ENCODE measurements at regions not wholly inside any gene's neighbourhood (a gene's known extent, or its start where the extent isn't known, plus 50 kb on each side); places are given as distances from the start of the nearest gene placed in this dataset.

- H3K27ac Mint-ChIP-seq = no peak overlapping the region
- H3K27me3 Mint-ChIP-seq = no peaks in the 10 kb centered on the region
- no peaks in the 10 kb centered on the region for H3K36me3 Mint-ChIP-seq
- TF ChIP-seq, protein P1, sequence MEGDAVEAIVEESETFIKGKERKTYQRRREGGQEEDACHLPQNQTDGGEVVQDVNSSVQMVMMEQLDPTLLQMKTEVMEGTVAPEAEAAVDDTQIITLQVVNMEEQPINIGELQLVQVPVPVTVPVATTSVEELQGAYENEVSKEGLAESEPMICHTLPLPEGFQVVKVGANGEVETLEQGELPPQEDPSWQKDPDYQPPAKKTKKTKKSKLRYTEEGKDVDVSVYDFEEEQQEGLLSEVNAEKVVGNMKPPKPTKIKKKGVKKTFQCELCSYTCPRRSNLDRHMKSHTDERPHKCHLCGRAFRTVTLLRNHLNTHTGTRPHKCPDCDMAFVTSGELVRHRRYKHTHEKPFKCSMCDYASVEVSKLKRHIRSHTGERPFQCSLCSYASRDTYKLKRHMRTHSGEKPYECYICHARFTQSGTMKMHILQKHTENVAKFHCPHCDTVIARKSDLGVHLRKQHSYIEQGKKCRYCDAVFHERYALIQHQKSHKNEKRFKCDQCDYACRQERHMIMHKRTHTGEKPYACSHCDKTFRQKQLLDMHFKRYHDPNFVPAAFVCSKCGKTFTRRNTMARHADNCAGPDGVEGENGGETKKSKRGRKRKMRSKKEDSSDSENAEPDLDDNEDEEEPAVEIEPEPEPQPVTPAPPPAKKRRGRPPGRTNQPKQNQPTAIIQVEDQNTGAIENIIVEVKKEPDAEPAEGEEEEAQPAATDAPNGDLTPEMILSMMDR (conservative IDR thresholded peaks at IDR 0.05) = no peak
- H3K9me3 Mint-ChIP-seq = no peaks in the 10 kb centered on the region
- no peak overlapping the region for H3K4me3 Mint-ChIP-seq
- H3K4me1 Mint-ChIP-seq (ENCODE audit: unreplicated experiment) = no peaks in the 10 kb centered on the region
- DNase-seq (ENCODE audit: extremely low spot score, unreplicated experiment) = no peak
These were observed 79.7 kb upstream of the RAP1B start for GRCh38 chr12:68530965-68531364.

DNA sequence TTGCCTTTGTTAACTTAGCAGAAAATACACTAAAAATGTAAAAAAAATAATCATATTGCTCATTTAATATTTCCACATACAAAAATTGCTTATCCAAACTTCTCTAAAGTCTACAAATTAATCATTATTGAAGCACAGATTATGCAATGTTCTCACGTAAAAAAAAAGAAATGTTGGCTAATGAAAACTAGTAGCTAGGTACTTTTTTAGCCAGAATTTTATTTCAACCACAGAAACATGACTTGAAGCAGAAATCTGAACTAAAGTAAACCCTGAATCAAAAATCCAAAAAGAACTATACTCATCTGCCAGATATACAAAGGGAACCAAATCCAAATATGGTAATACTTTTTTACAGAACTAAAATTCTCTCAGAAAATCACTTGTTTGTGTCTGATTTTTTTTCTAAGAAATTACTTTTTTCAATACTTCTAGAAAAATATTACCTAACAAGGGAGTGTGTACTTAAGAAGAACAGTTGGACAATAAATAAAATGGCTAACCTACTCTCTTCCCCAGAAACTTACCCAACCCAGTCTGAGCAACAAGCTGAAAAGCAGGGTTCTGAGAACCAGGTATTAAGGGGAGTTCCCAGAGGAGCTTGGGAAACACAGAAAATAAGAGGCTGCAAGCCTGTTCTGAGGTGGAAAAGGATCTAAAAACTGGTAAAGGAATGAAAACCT is 78.4 kb upstream of the RAP1B start:
- no peak for DNase-seq (ENCODE audit: extremely low spot score, unreplicated experiment)
- no peaks in the 10 kb centered on the region for H3K36me3 Mint-ChIP-seq
- no peak overlapping the region for H3K4me3 Mint-ChIP-seq
- no peaks in the 10 kb centered on the region for H3K27me3 Mint-ChIP-seq
- TF ChIP-seq, protein P1 (conservative IDR thresholded peaks at IDR 0.05) = no peak
- no peaks in the 10 kb centered on the region for H3K4me1 Mint-ChIP-seq (ENCODE audit: unreplicated experiment)
- no peaks in the 10 kb centered on the region for H3K9me3 Mint-ChIP-seq
- H3K27ac Mint-ChIP-seq = no peak overlapping the region

DNA sequence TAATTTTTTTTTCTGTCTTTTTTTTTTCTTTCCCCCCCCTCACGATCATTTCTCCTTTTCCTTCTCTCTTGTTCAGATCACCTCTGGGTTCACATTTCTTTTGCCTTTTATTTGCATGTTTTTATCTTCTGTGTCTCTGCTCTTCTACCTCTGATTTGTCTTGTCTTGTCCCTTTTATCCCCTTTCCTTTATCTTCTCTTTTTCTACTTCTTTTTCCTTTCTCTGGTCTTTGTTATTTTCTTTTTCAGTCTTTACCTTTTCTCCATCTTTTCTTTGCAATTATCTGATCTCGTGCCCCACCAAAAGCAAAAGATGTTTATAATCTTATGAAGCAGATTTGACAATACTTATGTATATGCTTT is 77.8 kb upstream of the RAP1B start:
- Mint-ChIP-seq H3K4me3 (no peak overlapping the region), H3K27me3 (no peaks in the 10 kb centered on the region), H3K27ac (no peak overlapping the region)

DNA sequence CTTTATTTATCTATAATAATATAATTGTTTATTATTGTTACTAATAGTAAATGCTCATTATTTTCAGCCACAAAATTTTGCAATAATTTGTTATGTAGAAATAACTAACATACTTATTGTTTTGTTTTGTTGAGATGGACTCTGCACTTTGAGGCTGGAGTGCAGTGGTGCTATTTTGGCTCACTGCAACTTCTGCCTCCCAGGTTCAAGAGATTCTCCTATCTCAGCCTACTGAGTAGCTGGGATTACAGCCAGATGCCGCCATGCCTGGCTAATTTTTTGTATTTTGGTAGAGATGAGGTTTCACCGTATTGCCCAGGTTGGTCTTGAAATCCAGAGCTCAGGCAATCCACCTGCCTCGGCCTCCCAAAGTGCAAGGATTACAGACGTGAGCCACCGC is 76.6 kb upstream of the RAP1B start:
- TF ChIP-seq, protein P1 (conservative IDR thresholded peaks at IDR 0.05) = no peak
- no peaks in the 10 kb centered on the region for H3K36me3 Mint-ChIP-seq
- no peaks in the 10 kb centered on the region for H3K4me1 Mint-ChIP-seq (ENCODE audit: unreplicated experiment)
- H3K27ac Mint-ChIP-seq = no peak overlapping the region
- H3K27me3 Mint-ChIP-seq = no peaks in the 10 kb centered on the region
- H3K9me3 Mint-ChIP-seq = no peaks in the 10 kb centered on the region
- no peak overlapping the region for H3K4me3 Mint-ChIP-seq
- DNase-seq (ENCODE audit: extremely low spot score, unreplicated experiment) = no peak

More for the DNA sequence above, 77.8 kb upstream of the RAP1B start:
- TF ChIP-seq, protein P1 (conservative IDR thresholded peaks at IDR 0.05) = no peak
- DNase-seq (ENCODE audit: extremely low spot score, unreplicated experiment) = no peak
- H3K4me1 Mint-ChIP-seq (ENCODE audit: unreplicated experiment) = no peaks in the 10 kb centered on the region
- no peaks in the 10 kb centered on the region for H3K9me3 Mint-ChIP-seq
- H3K36me3 Mint-ChIP-seq = no peaks in the 10 kb centered on the region

- TF ChIP-seq, protein P1 (conservative IDR thresholded peaks at IDR 0.05) = no peak
- Mint-ChIP-seq H3K9me3 (peaks cover 7% of the 10 kb centered on the region), H3K27ac (no peak overlapping the region), H3K4me1 (ENCODE audit: unreplicated experiment) (no peaks in the 10 kb centered on the region), H3K36me3 (no peaks in the 10 kb centered on the region), H3K4me3 (no peak overlapping the region), H3K27me3 (no peaks in the 10 kb centered on the region)
- DNase-seq (ENCODE audit: extremely low spot score, unreplicated experiment) = no peak
These were observed 73.7 kb upstream of the RAP1B start for GRCh38 chr12:68536885-68537485.
